ENCODE measurements at regions not wholly inside any gene's neighbourhood (a gene's known extent, or its start where the extent isn't known, plus 50 kb on each side); places are given as distances from the start of the nearest gene placed in this dataset.

GRCh38 chr4:66182636-66183035, 512.3 kb upstream of the EPHA5 start:
- TF ChIP-seq CTCF (conservative IDR thresholded peaks at IDR 0.05 in 1 of 2, IDR thresholded peaks at IDR 0.05 in 1 of 2; ENCODE audit: extremely low read depth in 1 of 2, insufficient read depth in 1 of 2, low read depth in 1 of 2, low read length in 2 of 2): no peak
- TF ChIP-seq EZH2 (IDR thresholded peaks at IDR 0.05; ENCODE audit: borderline replicate concordance, low read length): no peak
